Type B pancreatic cell (in vitro differentiated cells): ENCODE measurements at regions not wholly inside any gene's neighbourhood (a gene's known extent, or its start where the extent isn't known, plus 50 kb on each side); places are given as distances from the start of the nearest gene placed in this dataset.
A peak's percentile ranks its signal among the peaks of the same experiment; 100 is the strongest.

ENCODE experiments used
- DNase-seq: peaks from one replicate; pipeline ENCODE4 v3.0.0; 2021; ENCODE audit warnings: mixed read lengths; ENCODE audit not compliant: unreplicated experiment; ENCODE audit errors: extremely low spot score
- H3K27ac Mint-ChIP-seq: 2 replicates; pipeline ENCODE4 v1.8.0; 2021; ENCODE audit warnings: mild to moderate bottlenecking, mixed read lengths
- H3K27me3 Mint-ChIP-seq: 2 replicates; pipeline ENCODE4 v1.8.0; 2021; ENCODE audit warnings: mixed read lengths
- H3K36me3 Mint-ChIP-seq: 2 replicates; pipeline ENCODE4 v1.8.0; 2021; ENCODE audit warnings: mixed read lengths
- H3K4me1 Mint-ChIP-seq: one replicate; pipeline ENCODE4 v1.8.0; 2021; ENCODE audit warnings: mixed read lengths; ENCODE audit not compliant: unreplicated experiment
- H3K4me3 Mint-ChIP-seq: 2 replicates; pipeline ENCODE4 v1.8.0; 2021; ENCODE audit warnings: mild to moderate bottlenecking, mixed read lengths
- H3K9me3 Mint-ChIP-seq: 2 replicates; pipeline ENCODE4 v1.8.0; 2021; ENCODE audit warnings: mixed read lengths
- CTCF ChIP-seq: fragments of 200-600 bp; sonication (generic); conservative IDR thresholded peaks from 2 replicates; pipeline ENCODE4 v1.5.0; 2021; ENCODE audit warnings: antibody characterized with exemption, mild to moderate bottlenecking

GRCh38 chr12:44961887-44962286 is 85.8 kb upstream of the NELL2 start:
- no peak overlapping the region for H3K4me3 Mint-ChIP-seq
- no peak overlapping the region for H3K27ac Mint-ChIP-seq
- peaks cover 16% of the 10 kb centered on the region for H3K9me3 Mint-ChIP-seq
- H3K36me3 Mint-ChIP-seq, result no peaks in the 10 kb centered on the region
- H3K4me1 Mint-ChIP-seq, result no peaks in the 10 kb centered on the region
- peaks cover 13% of the 10 kb centered on the region for H3K27me3 Mint-ChIP-seq
- no peak for DNase-seq
- TF ChIP-seq CTCF, result no peak

- H3K4me1 Mint-ChIP-seq, result no peaks in the 10 kb centered on the region
- no peak for DNase-seq
These were observed 84.7 kb upstream of the NELL2 start for GRCh38 chr12:44960856-44961255.

GRCh38 chr12:44960423-44960822 is 84.3 kb upstream of the NELL2 start:
- no peak for TF ChIP-seq CTCF
- Mint-ChIP-seq H3K27me3 (peaks cover 7% of the 10 kb centered on the region), H3K9me3 (peaks cover 3% of the 10 kb centered on the region), H3K36me3 (no peaks in the 10 kb centered on the region), H3K4me3 (no peak overlapping the region), H3K4me1 (no peaks in the 10 kb centered on the region), H3K27ac (no peak overlapping the region)
- DNase-seq, result no peak

More at GRCh38 chr12:44960856-44961255, 84.7 kb upstream of the NELL2 start:
- H3K36me3 Mint-ChIP-seq, result no peaks in the 10 kb centered on the region
- H3K9me3 Mint-ChIP-seq, result peaks cover 6% of the 10 kb centered on the region
- no peak overlapping the region for H3K4me3 Mint-ChIP-seq
- peaks cover 7% of the 10 kb centered on the region for H3K27me3 Mint-ChIP-seq
- no peak overlapping the region for H3K27ac Mint-ChIP-seq
- no peak for TF ChIP-seq CTCF

- DNase-seq, result no peak
- Mint-ChIP-seq H3K36me3 (no peaks in the 10 kb centered on the region), H3K27ac (no peak overlapping the region), H3K27me3 (peaks cover 8% of the 10 kb centered on the region), H3K4me3 (no peak overlapping the region), H3K9me3 (peaks cover 4% of the 10 kb centered on the region), H3K4me1 (no peaks in the 10 kb centered on the region)
- no peak for TF ChIP-seq CTCF
These were observed 71.0 kb upstream of the NELL2 start for GRCh38 chr12:44947163-44947562.

GRCh38 chr12:44942714-44943113 is 66.6 kb upstream of the NELL2 start:
- H3K27me3 Mint-ChIP-seq, result peaks cover 5% of the 10 kb centered on the region
- H3K4me1 Mint-ChIP-seq, result no peaks in the 10 kb centered on the region
- TF ChIP-seq CTCF, result no peak
- H3K4me3 Mint-ChIP-seq, result no peak overlapping the region
- H3K9me3 Mint-ChIP-seq, result no peaks in the 10 kb centered on the region
- no peak overlapping the region for H3K27ac Mint-ChIP-seq
- DNase-seq, result no peak
- no peaks in the 10 kb centered on the region for H3K36me3 Mint-ChIP-seq

- no peaks in the 10 kb centered on the region for H3K9me3 Mint-ChIP-seq
- no peak for DNase-seq
- TF ChIP-seq CTCF, result peak; percentile 90
- no peak overlapping the region for H3K27ac Mint-ChIP-seq
- H3K4me1 Mint-ChIP-seq, result no peaks in the 10 kb centered on the region
- H3K4me3 Mint-ChIP-seq, result no peak overlapping the region
- no peaks in the 10 kb centered on the region for H3K36me3 Mint-ChIP-seq
- H3K27me3 Mint-ChIP-seq, result peaks cover 8% of the 10 kb centered on the region
These were observed 55.0 kb upstream of the NELL2 start for GRCh38 chr12:44930972-44931600.
